ENCODE measurements at regions not wholly inside any gene's neighbourhood (a gene's known extent, or its start where the extent isn't known, plus 50 kb on each side); places are given as distances from the start of the nearest gene placed in this dataset.

DNA sequence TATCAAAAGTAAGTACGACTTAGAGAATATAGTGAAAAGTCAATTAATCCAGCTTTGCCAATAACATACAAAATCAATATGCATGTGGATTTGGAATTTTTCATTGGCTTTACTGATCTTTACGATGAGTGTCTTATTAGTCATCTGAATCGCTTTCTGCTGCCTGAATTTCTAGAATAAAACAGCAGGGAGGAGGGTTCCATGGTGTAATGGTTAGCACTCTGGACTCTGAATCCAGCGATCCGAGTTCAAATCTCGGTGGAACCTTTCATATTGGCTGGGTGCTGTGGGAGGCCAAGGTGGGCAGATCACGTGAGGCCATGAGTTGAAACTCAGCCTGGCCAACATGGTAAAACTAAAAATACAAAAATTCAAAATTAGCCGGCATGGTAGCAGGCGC, 448.8 kb downstream of the RNF144B start:
- H3K4me3 ChIP-seq = no peak overlapping the region
- TF ChIP-seq, protein P1, sequence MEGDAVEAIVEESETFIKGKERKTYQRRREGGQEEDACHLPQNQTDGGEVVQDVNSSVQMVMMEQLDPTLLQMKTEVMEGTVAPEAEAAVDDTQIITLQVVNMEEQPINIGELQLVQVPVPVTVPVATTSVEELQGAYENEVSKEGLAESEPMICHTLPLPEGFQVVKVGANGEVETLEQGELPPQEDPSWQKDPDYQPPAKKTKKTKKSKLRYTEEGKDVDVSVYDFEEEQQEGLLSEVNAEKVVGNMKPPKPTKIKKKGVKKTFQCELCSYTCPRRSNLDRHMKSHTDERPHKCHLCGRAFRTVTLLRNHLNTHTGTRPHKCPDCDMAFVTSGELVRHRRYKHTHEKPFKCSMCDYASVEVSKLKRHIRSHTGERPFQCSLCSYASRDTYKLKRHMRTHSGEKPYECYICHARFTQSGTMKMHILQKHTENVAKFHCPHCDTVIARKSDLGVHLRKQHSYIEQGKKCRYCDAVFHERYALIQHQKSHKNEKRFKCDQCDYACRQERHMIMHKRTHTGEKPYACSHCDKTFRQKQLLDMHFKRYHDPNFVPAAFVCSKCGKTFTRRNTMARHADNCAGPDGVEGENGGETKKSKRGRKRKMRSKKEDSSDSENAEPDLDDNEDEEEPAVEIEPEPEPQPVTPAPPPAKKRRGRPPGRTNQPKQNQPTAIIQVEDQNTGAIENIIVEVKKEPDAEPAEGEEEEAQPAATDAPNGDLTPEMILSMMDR (IDR thresholded peaks at IDR 0.05) = no peak
- H3K4me1 ChIP-seq (ENCODE audit: low read depth) = no peaks in the 10 kb centered on the region
- intact Hi-C loops (cut with DNase I, micrococcal nuclease) = no loop called here
- ATAC-seq = no peak
- no peaks in the 10 kb centered on the region for H3K36me3 ChIP-seq (ENCODE audit: low read depth)
- DNase-seq = no peak
- H3K9me3 ChIP-seq = no peaks in the 10 kb centered on the region

DNA sequence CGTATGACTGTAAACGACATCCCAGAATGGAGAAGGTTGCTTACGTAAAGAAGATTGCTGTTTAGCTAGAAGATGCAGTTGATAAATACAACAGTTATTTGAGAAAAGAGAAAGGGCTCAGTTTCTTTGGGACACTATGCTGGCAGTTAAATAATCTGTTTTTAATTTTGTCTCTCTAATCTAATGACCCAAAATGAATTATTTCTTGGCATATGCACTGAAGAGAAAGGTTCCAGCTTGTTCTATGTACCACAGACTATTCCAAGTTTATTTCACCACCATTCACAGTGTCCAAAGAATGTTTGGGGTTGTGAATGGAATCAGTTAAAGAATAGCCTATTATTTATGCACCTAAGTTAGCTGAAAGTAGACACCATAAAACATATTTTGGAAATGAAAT, 449.9 kb downstream of the RNF144B start:
- Histone ChIP-seq H3K36me3 (ENCODE audit: low read depth) (no peaks in the 10 kb centered on the region), H3K9me3 (no peaks in the 10 kb centered on the region), H3K4me3 (no peak overlapping the region), H3K4me1 (ENCODE audit: low read depth) (no peaks in the 10 kb centered on the region)
- DNase-seq (no peak), ATAC-seq (no peak)
- intact Hi-C loops (cut with DNase I, micrococcal nuclease) = no loop called here
- TF ChIP-seq, protein P1 (IDR thresholded peaks at IDR 0.05) = no peak

DNA sequence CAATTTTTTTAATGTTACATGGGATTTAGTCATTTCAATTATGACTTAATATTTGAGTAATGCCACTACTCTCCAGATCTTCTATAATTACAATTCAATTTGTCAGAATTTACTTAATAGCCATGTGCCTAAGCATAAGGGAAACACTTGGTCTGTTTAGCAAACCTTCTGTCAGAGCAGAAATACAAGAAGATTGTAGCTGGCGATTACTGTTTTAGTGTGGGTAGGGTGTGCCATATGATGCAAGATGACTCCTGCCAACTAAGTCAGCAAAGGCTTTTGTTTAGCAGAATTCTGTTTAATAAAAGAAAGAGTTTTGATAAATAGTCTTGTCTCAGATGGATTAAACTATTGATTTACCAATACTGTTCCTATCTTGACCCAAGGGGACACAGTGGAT, 455.4 kb downstream of the RNF144B start:
- TF ChIP-seq, protein P1 (IDR thresholded peaks at IDR 0.05) = no peak
- intact Hi-C loops (cut with DNase I, micrococcal nuclease) = no loop called here
- Histone ChIP-seq H3K9me3 (no peaks in the 10 kb centered on the region), H3K36me3 (ENCODE audit: low read depth) (no peaks in the 10 kb centered on the region), H3K4me3 (no peak overlapping the region), H3K4me1 (ENCODE audit: low read depth) (no peaks in the 10 kb centered on the region)
- DNase-seq (no peak), ATAC-seq (no peak)

DNA sequence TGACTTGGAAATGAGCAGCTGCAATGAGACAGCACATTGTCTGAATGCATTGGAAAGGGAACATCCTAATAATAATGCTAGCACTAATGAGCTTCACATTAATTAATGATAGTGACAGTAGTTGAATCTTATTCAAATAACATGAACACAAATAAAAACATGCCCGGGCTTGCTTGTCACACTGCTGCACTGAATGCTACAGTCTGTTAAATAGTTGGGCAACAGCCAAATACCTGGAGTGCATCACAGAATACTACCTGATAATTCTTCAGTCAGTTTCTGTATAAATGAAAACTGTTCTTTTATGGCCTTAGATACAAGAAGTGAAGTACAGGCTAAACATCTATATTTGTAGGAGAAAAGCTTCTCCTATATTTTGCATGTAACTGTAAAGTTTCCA, 458.7 kb downstream of the RNF144B start:
- intact Hi-C loops (cut with DNase I, micrococcal nuclease) = no loop called here
- no peak for ATAC-seq
- TF ChIP-seq, protein P1 (IDR thresholded peaks at IDR 0.05) = no peak
- no peaks in the 10 kb centered on the region for H3K9me3 ChIP-seq
- no peaks in the 10 kb centered on the region for H3K4me1 ChIP-seq (ENCODE audit: low read depth)
- no peak overlapping the region for H3K4me3 ChIP-seq
- no peaks in the 10 kb centered on the region for H3K36me3 ChIP-seq (ENCODE audit: low read depth)
- no peak for DNase-seq

DNA sequence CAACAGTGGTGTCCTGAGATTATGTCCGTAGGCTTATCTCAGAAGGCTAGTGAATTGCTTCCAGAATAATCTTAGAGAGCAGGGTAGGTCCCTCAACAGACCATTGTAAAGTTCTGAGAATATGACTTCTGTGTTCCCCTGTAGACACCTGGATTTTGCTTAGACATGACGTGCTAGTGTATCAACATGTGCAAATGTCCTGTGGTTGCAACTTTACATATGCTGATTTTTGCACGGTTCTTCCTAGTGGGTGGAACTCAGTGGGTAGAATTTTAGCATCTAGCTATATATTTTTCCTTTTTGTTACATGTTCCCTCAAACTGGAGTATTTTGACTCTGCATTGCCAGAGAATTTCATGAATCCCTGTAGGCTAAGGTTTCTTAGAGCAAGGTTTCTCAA, 459.2 kb downstream of the RNF144B start:
- intact Hi-C loops (cut with DNase I, micrococcal nuclease) = no loop called here
- ATAC-seq (no peak), DNase-seq (no peak)
- Histone ChIP-seq H3K4me3 (no peak overlapping the region), H3K9me3 (no peaks in the 10 kb centered on the region), H3K4me1 (ENCODE audit: low read depth) (no peaks in the 10 kb centered on the region), H3K36me3 (ENCODE audit: low read depth) (no peaks in the 10 kb centered on the region)
- TF ChIP-seq, protein P1 (IDR thresholded peaks at IDR 0.05) = no peak

DNA sequence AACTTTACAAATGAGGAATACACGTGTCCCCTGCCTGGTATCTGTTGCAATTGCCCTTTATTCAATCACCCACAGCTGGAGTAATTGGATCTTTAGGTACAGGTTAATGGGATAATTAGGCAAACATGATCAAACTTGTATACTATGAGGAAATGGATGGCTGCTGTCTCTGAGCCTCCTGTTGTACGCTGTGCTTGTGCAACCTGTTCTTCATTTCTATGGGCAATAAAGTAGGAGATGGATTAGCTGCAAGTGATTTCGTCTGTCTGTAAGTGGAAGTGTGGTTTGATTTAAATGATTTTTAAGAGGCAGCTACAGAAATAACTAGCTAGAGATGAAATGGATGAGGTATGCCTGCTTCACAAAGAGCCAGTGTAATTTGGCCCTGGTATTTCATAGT, 474.1 kb downstream of the RNF144B start:
- ATAC-seq = no peak

More for the DNA sequence above, 474.1 kb downstream of the RNF144B start:
- Histone ChIP-seq H3K4me1 (ENCODE audit: low read depth) (no peaks in the 10 kb centered on the region), H3K9me3 (no peaks in the 10 kb centered on the region), H3K4me3 (no peak overlapping the region), H3K36me3 (ENCODE audit: low read depth) (no peaks in the 10 kb centered on the region)
- intact Hi-C loops (cut with DNase I, micrococcal nuclease) = no loop called here
- no peak for DNase-seq
- TF ChIP-seq, protein P1 (IDR thresholded peaks at IDR 0.05) = no peak
